Neural cell (in vitro differentiated cells): ENCODE measurements at regions not wholly inside any gene's neighbourhood (a gene's known extent, or its start where the extent isn't known, plus 50 kb on each side); places are given as distances from the start of the nearest gene placed in this dataset.
A peak's percentile ranks its signal among the peaks of the same experiment; 100 is the strongest.

Experiments used
- H2AFZ ChIP-seq: fragments of 200-600, 300-800 bp; sonication (generic), shearing (Covaris generic); 2 replicates; pipeline ENCODE4 v1.6.0; 2014; ENCODE audit warnings: low read depth, mild to moderate bottlenecking, antibody characterized with exemption, low read length, moderate library complexity
- H3F3A ChIP-seq: fragments of 200-600 bp; shearing (Covaris generic); 2 replicates; pipeline ENCODE4 v1.6.1; 2016; ENCODE audit warnings: mild to moderate bottlenecking, moderate library complexity, mixed read lengths, antibody characterized with exemption, low read length; ENCODE audit not compliant: insufficient read depth, poor library complexity, severe bottlenecking
- H3K27ac ChIP-seq: fragments of 200-600, 300-800 bp; sonication (generic), shearing (Covaris generic); 2 replicates; pipeline ENCODE4 v1.5.1; 2014; ENCODE audit warnings: mild to moderate bottlenecking, low read length, moderate library complexity
- H3K27me3 ChIP-seq: fragments of 300-800, 200-600 bp; sonication (generic), shearing (Covaris generic); 2 replicates; pipeline ENCODE4 v1.6.0; 2014; ENCODE audit warnings: mild to moderate bottlenecking, low read depth, low read length, moderate library complexity; ENCODE audit not compliant: insufficient read depth
- H3K36me3 ChIP-seq: fragments of 300-800, 200-600 bp; sonication (generic), shearing (Covaris generic); 2 replicates; pipeline ENCODE4 v1.5.1; 2014; ENCODE audit warnings: mild to moderate bottlenecking, antibody characterized with exemption, low read length, moderate library complexity; ENCODE audit not compliant: insufficient read depth
- H3K4me2 ChIP-seq: fragments of 300-800, 200-600 bp; sonication (generic), shearing (Covaris generic); 2 replicates; pipeline ENCODE4 v1.6.0; 2014; ENCODE audit warnings: mild to moderate bottlenecking, low read length
- H3K4me3 ChIP-seq: fragments of 300-800, 200-600 bp; sonication (generic), shearing (Covaris generic); 2 replicates; pipeline ENCODE4 v1.5.1; 2014; ENCODE audit warnings: mild to moderate bottlenecking, low read length, moderate library complexity
- H3K79me2 ChIP-seq: fragments of 200-600 bp; shearing (Covaris generic); replicated peaks from 2 replicates; pipeline ENCODE4 v1.6.0; 2014; ENCODE audit warnings: mild to moderate bottlenecking, low read length, moderate library complexity; ENCODE audit not compliant: insufficient read depth
- H3K9ac ChIP-seq: fragments of 300-800, 200-600 bp; sonication (generic), shearing (Covaris generic); 2 replicates; pipeline ENCODE4 v1.6.1; 2016; ENCODE audit warnings: mild to moderate bottlenecking, low read length, mixed read lengths
- H3K9me2 ChIP-seq: fragments of 200-600 bp; shearing (Covaris generic); 2 replicates; pipeline ENCODE4 v1.6.1; 2016; ENCODE audit warnings: mild to moderate bottlenecking, low read length, mixed read lengths; ENCODE audit not compliant: insufficient read depth
- H3K9me3 ChIP-seq: fragments of 200-600, 300-800 bp; sonication (generic), shearing (Covaris generic); 2 replicates; pipeline ENCODE4 v1.6.1; 2016; ENCODE audit warnings: mild to moderate bottlenecking, mixed run types, low read length, moderate library complexity, mixed read lengths
- H4K20me1 ChIP-seq: fragments of 200-600 bp; shearing (Covaris generic); 2 replicates; pipeline ENCODE4 v1.6.1; 2016; ENCODE audit warnings: mild to moderate bottlenecking, mixed run types; ENCODE audit not compliant: insufficient read depth
- EP300 ChIP-seq: fragments of 450-650 bp; conservative IDR thresholded peaks from 2 replicates; pipeline ENCODE4 v1.6.1; 2014; ENCODE audit warnings: antibody characterized with exemption, mild to moderate bottlenecking, moderate library complexity; ENCODE audit not compliant: poor library complexity, severe bottlenecking
- EZH2 ChIP-seq: fragments of 200-600, 300-800 bp; shearing (Covaris generic), sonication (generic); IDR thresholded peaks from 2 replicates; pipeline ENCODE4 v1.6.1; 2014; ENCODE audit warnings: antibody characterized with exemption, low read length, borderline replicate concordance, mild to moderate bottlenecking; ENCODE audit not compliant: insufficient read depth, poor library complexity, severe bottlenecking
- MXI1 ChIP-seq: fragments of 450-650 bp; conservative IDR thresholded peaks from 2 replicates; pipeline ENCODE4 v1.6.1; 2014; ENCODE audit warnings: antibody characterized with exemption, mild to moderate bottlenecking; ENCODE audit not compliant: poor library complexity, severe bottlenecking
- POLR2AphosphoS5 ChIP-seq: IDR thresholded peaks from 2 replicates; pipeline ENCODE4 v1.6.1; 2012
- RAD21 ChIP-seq: fragments of 450-650 bp; conservative IDR thresholded peaks from 2 replicates; pipeline ENCODE4 v1.6.1; 2014; ENCODE audit warnings: antibody characterized with exemption, mild to moderate bottlenecking, moderate library complexity
- SMC3 ChIP-seq: fragments of 450-650 bp; conservative IDR thresholded peaks from 2 replicates; pipeline ENCODE4 v1.6.1; 2014; ENCODE audit warnings: antibody characterized with exemption, mild to moderate bottlenecking, moderate library complexity; ENCODE audit not compliant: poor library complexity
- TAF1 ChIP-seq: IDR thresholded peaks from 2 replicates; pipeline ENCODE4 v1.6.1; 2012; ENCODE audit warnings: low read depth
- TF ChIP-seq, protein P1 (sequence below): IDR thresholded peaks from 2 replicates; pipeline ENCODE4 v1.6.1; 2012; ENCODE audit warnings: borderline replicate concordance
- TF ChIP-seq, protein P2 (sequence below): fragments of 450-650 bp; IDR thresholded peaks from 2 replicates; pipeline ENCODE4 v1.5.1; 2014; ENCODE audit warnings: antibody characterized with exemption, mild to moderate bottlenecking, moderate library complexity; ENCODE audit not compliant: poor library complexity, severe bottlenecking

DNA sequence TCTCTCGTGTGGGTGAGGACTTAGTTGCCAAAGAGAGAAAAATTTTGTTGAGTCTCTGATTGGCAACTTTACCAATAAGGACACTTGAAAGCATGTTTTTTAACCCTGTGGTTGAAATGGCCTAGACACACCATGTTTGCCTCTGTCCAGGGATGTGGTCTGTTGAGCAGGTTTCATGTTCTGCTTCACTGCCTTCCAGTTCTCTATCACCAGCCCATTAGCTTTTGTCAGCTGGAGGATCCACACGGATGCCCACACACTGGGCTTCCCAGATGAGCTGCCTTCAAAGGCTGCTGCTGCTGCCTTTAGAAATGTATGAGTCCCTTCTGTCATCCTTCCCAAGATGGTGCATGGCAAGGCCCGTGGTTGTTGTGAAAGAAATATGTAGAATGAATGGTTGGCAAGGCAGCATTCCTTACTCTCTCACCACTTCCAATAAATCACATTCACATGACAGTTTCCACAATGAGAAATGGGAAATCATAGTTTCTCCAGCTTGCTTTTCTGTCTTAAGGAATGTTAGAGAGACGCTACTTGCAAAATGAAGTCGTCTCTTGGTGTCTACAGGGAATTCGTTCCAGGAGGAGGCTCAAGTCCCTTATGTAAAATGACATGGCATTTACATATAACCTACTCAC, 108.2 kb upstream of the SLC35F3 start:
- Histone ChIP-seq H3K4me2 (no peak overlapping the region), H3K79me2 (no peaks in the 10 kb centered on the region), H3K4me3 (no peak overlapping the region), H4K20me1 (no peaks in the 10 kb centered on the region), H3F3A (no peaks in the 10 kb centered on the region), H3K9me2 (no peaks in the 10 kb centered on the region), H2AFZ (no peak overlapping the region), H3K9me3 (no peaks in the 10 kb centered on the region), H3K36me3 (no peaks in the 10 kb centered on the region), H3K9ac (no peak overlapping the region), H3K27ac (peak overlapping the region; percentile 47), H3K27me3 (no peaks in the 10 kb centered on the region)
- no peak for TF ChIP-seq TAF1
- TF ChIP-seq, protein P1, sequence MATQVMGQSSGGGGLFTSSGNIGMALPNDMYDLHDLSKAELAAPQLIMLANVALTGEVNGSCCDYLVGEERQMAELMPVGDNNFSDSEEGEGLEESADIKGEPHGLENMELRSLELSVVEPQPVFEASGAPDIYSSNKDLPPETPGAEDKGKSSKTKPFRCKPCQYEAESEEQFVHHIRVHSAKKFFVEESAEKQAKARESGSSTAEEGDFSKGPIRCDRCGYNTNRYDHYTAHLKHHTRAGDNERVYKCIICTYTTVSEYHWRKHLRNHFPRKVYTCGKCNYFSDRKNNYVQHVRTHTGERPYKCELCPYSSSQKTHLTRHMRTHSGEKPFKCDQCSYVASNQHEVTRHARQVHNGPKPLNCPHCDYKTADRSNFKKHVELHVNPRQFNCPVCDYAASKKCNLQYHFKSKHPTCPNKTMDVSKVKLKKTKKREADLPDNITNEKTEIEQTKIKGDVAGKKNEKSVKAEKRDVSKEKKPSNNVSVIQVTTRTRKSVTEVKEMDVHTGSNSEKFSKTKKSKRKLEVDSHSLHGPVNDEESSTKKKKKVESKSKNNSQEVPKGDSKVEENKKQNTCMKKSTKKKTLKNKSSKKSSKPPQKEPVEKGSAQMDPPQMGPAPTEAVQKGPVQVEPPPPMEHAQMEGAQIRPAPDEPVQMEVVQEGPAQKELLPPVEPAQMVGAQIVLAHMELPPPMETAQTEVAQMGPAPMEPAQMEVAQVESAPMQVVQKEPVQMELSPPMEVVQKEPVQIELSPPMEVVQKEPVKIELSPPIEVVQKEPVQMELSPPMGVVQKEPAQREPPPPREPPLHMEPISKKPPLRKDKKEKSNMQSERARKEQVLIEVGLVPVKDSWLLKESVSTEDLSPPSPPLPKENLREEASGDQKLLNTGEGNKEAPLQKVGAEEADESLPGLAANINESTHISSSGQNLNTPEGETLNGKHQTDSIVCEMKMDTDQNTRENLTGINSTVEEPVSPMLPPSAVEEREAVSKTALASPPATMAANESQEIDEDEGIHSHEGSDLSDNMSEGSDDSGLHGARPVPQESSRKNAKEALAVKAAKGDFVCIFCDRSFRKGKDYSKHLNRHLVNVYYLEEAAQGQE: peak; percentile 95
- TF ChIP-seq, protein P2, sequence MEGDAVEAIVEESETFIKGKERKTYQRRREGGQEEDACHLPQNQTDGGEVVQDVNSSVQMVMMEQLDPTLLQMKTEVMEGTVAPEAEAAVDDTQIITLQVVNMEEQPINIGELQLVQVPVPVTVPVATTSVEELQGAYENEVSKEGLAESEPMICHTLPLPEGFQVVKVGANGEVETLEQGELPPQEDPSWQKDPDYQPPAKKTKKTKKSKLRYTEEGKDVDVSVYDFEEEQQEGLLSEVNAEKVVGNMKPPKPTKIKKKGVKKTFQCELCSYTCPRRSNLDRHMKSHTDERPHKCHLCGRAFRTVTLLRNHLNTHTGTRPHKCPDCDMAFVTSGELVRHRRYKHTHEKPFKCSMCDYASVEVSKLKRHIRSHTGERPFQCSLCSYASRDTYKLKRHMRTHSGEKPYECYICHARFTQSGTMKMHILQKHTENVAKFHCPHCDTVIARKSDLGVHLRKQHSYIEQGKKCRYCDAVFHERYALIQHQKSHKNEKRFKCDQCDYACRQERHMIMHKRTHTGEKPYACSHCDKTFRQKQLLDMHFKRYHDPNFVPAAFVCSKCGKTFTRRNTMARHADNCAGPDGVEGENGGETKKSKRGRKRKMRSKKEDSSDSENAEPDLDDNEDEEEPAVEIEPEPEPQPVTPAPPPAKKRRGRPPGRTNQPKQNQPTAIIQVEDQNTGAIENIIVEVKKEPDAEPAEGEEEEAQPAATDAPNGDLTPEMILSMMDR: no peak

DNA sequence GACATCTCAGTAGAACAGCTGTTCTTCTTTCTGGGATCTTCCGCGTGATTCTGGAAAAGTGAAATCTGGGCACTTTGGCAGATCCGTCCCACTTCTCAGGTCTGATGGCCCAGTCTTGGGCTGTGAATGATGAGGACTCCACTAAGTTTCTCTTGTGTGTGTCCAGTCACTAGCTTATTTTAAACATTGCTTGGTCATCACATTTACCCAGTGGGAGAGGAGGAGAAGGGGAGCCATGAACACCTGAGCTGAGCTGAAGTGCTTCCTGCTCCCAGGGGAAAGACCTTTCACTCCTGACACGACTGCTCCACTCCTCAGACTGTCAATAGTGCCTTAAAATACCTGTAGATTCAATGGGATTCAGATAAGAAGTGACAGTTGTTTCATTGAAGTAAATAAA, 101.9 kb upstream of the SLC35F3 start:
- H4K20me1 ChIP-seq: no peaks in the 10 kb centered on the region
- no peak overlapping the region for H3K4me2 ChIP-seq
- H3K4me3 ChIP-seq: no peak overlapping the region
- H3F3A ChIP-seq: no peaks in the 10 kb centered on the region
- H3K9me3 ChIP-seq: no peaks in the 10 kb centered on the region
- no peaks in the 10 kb centered on the region for H3K27me3 ChIP-seq
- H3K9ac ChIP-seq: no peak overlapping the region
- no peak overlapping the region for H3K27ac ChIP-seq
- H3K9me2 ChIP-seq: no peaks in the 10 kb centered on the region
- no peaks in the 10 kb centered on the region for H3K79me2 ChIP-seq
- TF ChIP-seq RAD21 (no peak), EZH2 (no peak), EP300 (no peak), MXI1 (no peak), TAF1 (no peak), POLR2AphosphoS5 (no peak), SMC3 (no peak)
- TF ChIP-seq, protein P1: no peak
- TF ChIP-seq, protein P2: no peak
- H3K36me3 ChIP-seq: no peaks in the 10 kb centered on the region
- H2AFZ ChIP-seq: no peak overlapping the region
